ENCODE measurements at regions not wholly inside any gene's neighbourhood (a gene's known extent, or its start where the extent isn't known, plus 50 kb on each side); places are given as distances from the start of the nearest gene placed in this dataset.

DNA sequence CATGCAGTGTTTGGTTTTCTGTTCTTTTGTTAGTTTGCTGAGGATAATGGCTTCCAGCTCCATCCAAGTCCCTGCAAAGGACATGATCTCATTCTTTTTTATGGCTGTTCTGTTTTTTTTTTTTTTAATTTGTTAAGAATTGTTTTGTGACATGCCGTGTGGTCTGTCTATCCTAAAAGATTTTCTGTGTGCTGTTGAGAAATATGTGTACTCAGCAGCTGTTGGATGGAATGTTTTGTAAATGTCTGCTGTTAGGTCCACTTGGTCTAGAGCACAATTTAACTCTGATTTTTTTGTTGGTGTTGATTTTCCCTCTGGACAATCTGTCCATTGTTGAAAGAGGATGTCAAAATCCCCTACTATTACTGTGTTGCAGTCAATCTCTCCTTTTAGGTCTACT is 80.4 kb upstream of the WDR75 start:
- ATAC-seq (no peak), DNase-seq (ENCODE audit: low spot score) (no peak)
- Histone ChIP-seq H4K20me1 (replicated peaks; ENCODE audit: insufficient read depth) (no peaks in the 10 kb centered on the region), H3K36me3 (ENCODE audit: insufficient read depth) (no peaks in the 10 kb centered on the region), H3K27me3 (ENCODE audit: insufficient read depth) (no peaks in the 10 kb centered on the region), H3K27ac (ENCODE audit: low read depth) (no peak overlapping the region), H3K9me2 (ENCODE audit: insufficient read depth) (no peaks in the 10 kb centered on the region), H2AFZ (peak overlapping the region; percentile 64; the same call in 1 of the 2 replicates), H3K4me2 (no peak overlapping the region), H3K79me2 (replicated peaks; ENCODE audit: insufficient read depth) (no peaks in the 10 kb centered on the region), H3K4me3 (no peak overlapping the region), H3K4me1 (ENCODE audit: insufficient read depth) (no peaks in the 10 kb centered on the region), H3F3A (replicated peaks; ENCODE audit: low read depth) (no peaks in the 10 kb centered on the region)
- Mint-ChIP-seq H3K4me1 (no peaks in the 10 kb centered on the region), H3K4me3 (no peak overlapping the region), H3K9me3 (no peaks in the 10 kb centered on the region), H3K27me3 (ENCODE audit: insufficient read depth, low read depth, poor library complexity) (no peaks in the 10 kb centered on the region), H3K27ac (no peak overlapping the region), H3K36me3 (ENCODE audit: low read depth) (no peaks in the 10 kb centered on the region)
- no peak for TF ChIP-seq EZH2phosphoT487 (IDR thresholded peaks at IDR 0.05; ENCODE audit: unreplicated experiment)
- no peak for TF ChIP-seq ZNF331 (CRISPR knock-in tag; IDR thresholded peaks at IDR 0.05; ENCODE audit: low read depth)
- TF ChIP-seq NANOG (IDR thresholded peaks at IDR 0.05; ENCODE audit: borderline replicate concordance), result no peak
- no peak for TF ChIP-seq JUNB (IDR thresholded peaks at IDR 0.05; ENCODE audit: unreplicated experiment)

DNA sequence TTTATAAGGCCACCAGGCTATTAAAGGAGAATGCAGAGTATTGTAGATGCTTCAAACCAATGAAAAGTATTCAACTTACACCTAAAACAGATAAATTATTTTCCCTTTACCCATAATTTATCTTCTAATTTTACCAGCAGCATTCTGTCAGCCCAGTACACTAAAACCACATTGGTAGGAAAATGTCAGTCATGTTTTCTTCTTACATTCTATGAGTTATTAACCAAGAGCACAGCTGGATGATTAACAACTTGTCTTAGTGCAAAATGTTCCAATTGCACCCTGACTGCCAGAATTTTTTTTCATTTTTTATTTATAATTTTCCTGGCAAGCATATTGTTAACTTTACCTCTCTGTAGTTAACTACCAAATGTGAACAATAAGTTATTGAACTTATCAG is 79.0 kb upstream of the WDR75 start:
- H3K4me2 ChIP-seq, result no peak overlapping the region
- H3F3A ChIP-seq (replicated peaks; ENCODE audit: low read depth), result no peaks in the 10 kb centered on the region
- no peaks in the 10 kb centered on the region for H3K9me2 ChIP-seq (ENCODE audit: insufficient read depth)
- ATAC-seq (no peak), DNase-seq (ENCODE audit: low spot score) (no peak)
- no peaks in the 10 kb centered on the region for H3K36me3 ChIP-seq (ENCODE audit: insufficient read depth)
- no peaks in the 10 kb centered on the region for H3K4me1 ChIP-seq (ENCODE audit: insufficient read depth)
- Mint-ChIP-seq H3K4me3 (no peak overlapping the region), H3K27ac (no peak overlapping the region), H3K36me3 (ENCODE audit: low read depth) (no peaks in the 10 kb centered on the region), H3K9me3 (no peaks in the 10 kb centered on the region), H3K4me1 (no peaks in the 10 kb centered on the region), H3K27me3 (ENCODE audit: insufficient read depth, low read depth, poor library complexity) (no peaks in the 10 kb centered on the region)
- H3K27me3 ChIP-seq (ENCODE audit: insufficient read depth), result no peaks in the 10 kb centered on the region
- no peak overlapping the region for H3K27ac ChIP-seq (ENCODE audit: low read depth)
- no peaks in the 10 kb centered on the region for H4K20me1 ChIP-seq (replicated peaks; ENCODE audit: insufficient read depth)
- no peaks in the 10 kb centered on the region for H3K79me2 ChIP-seq (replicated peaks; ENCODE audit: insufficient read depth)
- no peak overlapping the region for H2AFZ ChIP-seq
- no peak for TF ChIP-seq NANOG (IDR thresholded peaks at IDR 0.05; ENCODE audit: borderline replicate concordance)
- TF ChIP-seq ZNF114 (CRISPR knock-in tag; IDR thresholded peaks at IDR 0.05), result no peak
- TF ChIP-seq, protein P1, sequence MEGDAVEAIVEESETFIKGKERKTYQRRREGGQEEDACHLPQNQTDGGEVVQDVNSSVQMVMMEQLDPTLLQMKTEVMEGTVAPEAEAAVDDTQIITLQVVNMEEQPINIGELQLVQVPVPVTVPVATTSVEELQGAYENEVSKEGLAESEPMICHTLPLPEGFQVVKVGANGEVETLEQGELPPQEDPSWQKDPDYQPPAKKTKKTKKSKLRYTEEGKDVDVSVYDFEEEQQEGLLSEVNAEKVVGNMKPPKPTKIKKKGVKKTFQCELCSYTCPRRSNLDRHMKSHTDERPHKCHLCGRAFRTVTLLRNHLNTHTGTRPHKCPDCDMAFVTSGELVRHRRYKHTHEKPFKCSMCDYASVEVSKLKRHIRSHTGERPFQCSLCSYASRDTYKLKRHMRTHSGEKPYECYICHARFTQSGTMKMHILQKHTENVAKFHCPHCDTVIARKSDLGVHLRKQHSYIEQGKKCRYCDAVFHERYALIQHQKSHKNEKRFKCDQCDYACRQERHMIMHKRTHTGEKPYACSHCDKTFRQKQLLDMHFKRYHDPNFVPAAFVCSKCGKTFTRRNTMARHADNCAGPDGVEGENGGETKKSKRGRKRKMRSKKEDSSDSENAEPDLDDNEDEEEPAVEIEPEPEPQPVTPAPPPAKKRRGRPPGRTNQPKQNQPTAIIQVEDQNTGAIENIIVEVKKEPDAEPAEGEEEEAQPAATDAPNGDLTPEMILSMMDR (conservative IDR thresholded peaks at IDR 0.05; ENCODE audit: low read depth in 2 of 2), result no peak
- no peak for TF ChIP-seq JUNB (IDR thresholded peaks at IDR 0.05; ENCODE audit: unreplicated experiment)
- TF ChIP-seq, protein P2, sequence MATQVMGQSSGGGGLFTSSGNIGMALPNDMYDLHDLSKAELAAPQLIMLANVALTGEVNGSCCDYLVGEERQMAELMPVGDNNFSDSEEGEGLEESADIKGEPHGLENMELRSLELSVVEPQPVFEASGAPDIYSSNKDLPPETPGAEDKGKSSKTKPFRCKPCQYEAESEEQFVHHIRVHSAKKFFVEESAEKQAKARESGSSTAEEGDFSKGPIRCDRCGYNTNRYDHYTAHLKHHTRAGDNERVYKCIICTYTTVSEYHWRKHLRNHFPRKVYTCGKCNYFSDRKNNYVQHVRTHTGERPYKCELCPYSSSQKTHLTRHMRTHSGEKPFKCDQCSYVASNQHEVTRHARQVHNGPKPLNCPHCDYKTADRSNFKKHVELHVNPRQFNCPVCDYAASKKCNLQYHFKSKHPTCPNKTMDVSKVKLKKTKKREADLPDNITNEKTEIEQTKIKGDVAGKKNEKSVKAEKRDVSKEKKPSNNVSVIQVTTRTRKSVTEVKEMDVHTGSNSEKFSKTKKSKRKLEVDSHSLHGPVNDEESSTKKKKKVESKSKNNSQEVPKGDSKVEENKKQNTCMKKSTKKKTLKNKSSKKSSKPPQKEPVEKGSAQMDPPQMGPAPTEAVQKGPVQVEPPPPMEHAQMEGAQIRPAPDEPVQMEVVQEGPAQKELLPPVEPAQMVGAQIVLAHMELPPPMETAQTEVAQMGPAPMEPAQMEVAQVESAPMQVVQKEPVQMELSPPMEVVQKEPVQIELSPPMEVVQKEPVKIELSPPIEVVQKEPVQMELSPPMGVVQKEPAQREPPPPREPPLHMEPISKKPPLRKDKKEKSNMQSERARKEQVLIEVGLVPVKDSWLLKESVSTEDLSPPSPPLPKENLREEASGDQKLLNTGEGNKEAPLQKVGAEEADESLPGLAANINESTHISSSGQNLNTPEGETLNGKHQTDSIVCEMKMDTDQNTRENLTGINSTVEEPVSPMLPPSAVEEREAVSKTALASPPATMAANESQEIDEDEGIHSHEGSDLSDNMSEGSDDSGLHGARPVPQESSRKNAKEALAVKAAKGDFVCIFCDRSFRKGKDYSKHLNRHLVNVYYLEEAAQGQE (IDR thresholded peaks at IDR 0.05; ENCODE audit: unreplicated experiment), result no peak
- no peak overlapping the region for H3K4me3 ChIP-seq

Data from GM23338 (cell line).